Right lobe of liver (tissue), 4 donors: ENCODE measurements at regions not wholly inside any gene's neighbourhood (a gene's known extent, or its start where the extent isn't known, plus 50 kb on each side); places are given as distances from the start of the nearest gene placed in this dataset.

Source experiments
- POLR2A ChIP-seq: fragments of 450-650 bp; IDR thresholded peaks from one replicate; pipeline ENCODE4 v1.6.1; 2017; ENCODE audit warnings: antibody characterized with exemption, mild to moderate bottlenecking
- TF ChIP-seq, protein P1 (sequence below), 4 donors: fragments of 200-600 bp in 3 of 4; fragments of 450-650 bp in 1 of 4; IDR thresholded peaks; one replicate each; pipeline versions ENCODE4 v1.5.1 to v1.8.0; 2016 to 2022; ENCODE audit warnings: antibody characterized with exemption in 4 of 4, mild to moderate bottlenecking in 2 of 4
- donor health status: DM: no; HTN: no; CAD: no.
- donor health status: DM: no; HTN: no; CAD: no.
- donor health status: DM: no; HTN: yes; CAD: no.

DNA sequence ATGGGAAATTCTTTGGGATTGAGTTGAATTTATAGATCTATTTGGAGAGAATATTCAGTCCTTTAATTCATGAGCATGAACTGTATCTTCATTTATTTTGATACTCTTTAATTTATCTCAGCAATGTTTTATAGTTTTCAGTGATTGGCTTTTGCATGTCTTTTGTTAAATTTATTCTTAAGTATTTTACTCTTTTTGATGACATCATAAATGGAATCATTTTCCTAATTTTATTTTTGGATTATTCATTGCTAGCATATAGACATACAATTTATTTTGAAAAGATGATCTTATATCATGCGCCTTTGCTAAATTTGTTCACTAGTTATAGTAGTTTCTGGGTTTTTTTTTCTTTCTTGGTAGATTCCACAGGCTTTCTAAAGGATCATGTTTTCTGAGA, 149.2 kb upstream of the ASIC2 start:
- no peak for TF ChIP-seq POLR2A
- TF ChIP-seq, protein P1, sequence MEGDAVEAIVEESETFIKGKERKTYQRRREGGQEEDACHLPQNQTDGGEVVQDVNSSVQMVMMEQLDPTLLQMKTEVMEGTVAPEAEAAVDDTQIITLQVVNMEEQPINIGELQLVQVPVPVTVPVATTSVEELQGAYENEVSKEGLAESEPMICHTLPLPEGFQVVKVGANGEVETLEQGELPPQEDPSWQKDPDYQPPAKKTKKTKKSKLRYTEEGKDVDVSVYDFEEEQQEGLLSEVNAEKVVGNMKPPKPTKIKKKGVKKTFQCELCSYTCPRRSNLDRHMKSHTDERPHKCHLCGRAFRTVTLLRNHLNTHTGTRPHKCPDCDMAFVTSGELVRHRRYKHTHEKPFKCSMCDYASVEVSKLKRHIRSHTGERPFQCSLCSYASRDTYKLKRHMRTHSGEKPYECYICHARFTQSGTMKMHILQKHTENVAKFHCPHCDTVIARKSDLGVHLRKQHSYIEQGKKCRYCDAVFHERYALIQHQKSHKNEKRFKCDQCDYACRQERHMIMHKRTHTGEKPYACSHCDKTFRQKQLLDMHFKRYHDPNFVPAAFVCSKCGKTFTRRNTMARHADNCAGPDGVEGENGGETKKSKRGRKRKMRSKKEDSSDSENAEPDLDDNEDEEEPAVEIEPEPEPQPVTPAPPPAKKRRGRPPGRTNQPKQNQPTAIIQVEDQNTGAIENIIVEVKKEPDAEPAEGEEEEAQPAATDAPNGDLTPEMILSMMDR (IDR thresholded peaks at IDR 0.05), result no peak
